ENCODE measurements at regions not wholly inside any gene's neighbourhood (a gene's known extent, or its start where the extent isn't known, plus 50 kb on each side); places are given as distances from the start of the nearest gene placed in this dataset.

DNA sequence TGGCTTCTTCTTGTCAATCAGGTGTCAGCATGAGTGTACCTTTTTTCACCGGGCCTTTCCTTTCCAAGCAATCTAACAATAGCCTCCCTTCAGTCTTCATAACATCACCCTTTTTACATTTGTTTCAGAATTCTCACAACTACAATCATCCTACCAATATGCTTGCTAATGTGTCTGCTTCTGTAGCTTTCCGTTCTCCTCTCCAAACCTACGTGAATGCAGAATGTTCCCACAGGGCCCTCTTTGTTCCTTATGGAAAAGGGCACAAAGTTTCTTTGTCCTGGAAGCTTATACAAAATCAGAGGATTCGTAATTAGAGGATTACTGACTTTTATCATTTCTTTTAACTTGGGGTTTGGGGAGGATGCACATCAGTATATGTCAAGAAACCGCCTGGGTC is 461.8 kb downstream of the CENPC start:
- H3K4me1 Mint-ChIP-seq, result no peaks in the 10 kb centered on the region
- H3K9me3 Mint-ChIP-seq, result no peaks in the 10 kb centered on the region
- DNase-seq (no peak), ATAC-seq (no peak)
- POLR2A ChIA-PET, result no interaction called here
- no peaks in the 10 kb centered on the region for H3K36me3 Mint-ChIP-seq
- H3K27me3 Mint-ChIP-seq, result peaks cover 0 to 2% (median 0%) of the 10 kb centered on the region in 5 donors
- no peak overlapping the region for H3K27ac Mint-ChIP-seq
- H3K4me3 Mint-ChIP-seq, result no peak overlapping the region

DNA sequence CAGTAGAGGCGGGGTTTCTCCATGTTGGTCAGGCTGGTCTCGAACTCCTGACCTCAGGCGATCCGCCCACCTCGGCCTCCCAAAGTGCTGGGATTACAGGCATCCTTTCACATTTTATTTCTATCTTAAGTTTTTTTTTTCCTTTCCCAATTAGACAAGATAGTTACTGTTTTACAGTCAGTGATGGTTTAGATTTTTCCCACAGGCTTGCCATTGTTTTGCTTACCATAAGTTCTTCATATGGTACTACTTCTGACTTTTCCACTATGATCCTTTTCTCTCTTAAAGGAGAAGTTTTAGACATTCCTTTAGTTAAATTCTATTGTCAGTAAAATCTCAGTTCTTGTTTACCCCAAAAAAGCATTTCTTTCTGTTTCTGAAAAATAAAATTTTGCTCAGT is 462.6 kb downstream of the CENPC start:
- H3K27ac Mint-ChIP-seq, result no peak overlapping the region
- DNase-seq (no peak), ATAC-seq (no peak)
- H3K4me1 Mint-ChIP-seq, result no peaks in the 10 kb centered on the region
- H3K9me3 Mint-ChIP-seq, result no peaks in the 10 kb centered on the region
- H3K4me3 Mint-ChIP-seq, result no peak overlapping the region
- POLR2A ChIA-PET, result no interaction called here
- H3K27me3 Mint-ChIP-seq, result peaks cover 0 to 2% (median 0%) of the 10 kb centered on the region in 5 donors
- H3K36me3 Mint-ChIP-seq, result no peaks in the 10 kb centered on the region

DNA sequence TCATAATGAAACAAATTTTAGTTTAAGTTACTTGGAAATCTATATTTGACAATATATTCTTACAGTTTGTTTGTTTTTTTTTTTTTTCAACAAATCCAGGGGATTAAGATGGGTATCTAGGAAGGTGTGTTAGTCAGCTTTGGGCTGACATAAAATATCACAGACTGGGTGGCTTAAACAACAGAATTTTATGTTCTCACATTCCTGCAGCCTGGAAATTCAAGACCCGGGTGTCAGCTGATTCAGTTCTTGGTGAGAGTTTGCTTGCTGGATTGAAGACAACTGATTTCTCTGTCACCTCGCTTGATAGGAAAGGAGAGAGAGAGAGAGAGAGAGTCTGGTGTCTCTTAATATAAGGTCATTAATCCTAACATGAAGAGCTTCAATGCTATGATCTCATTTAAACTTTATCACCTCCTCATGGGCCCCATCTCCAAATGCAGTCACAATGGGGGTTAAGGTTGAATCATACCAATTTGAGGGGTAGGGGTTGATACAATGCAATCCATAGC is 465.2 kb downstream of the CENPC start:
- Mint-ChIP-seq H3K9me3 (no peaks in the 10 kb centered on the region), H3K27ac (no peak overlapping the region), H3K4me1 (no peaks in the 10 kb centered on the region), H3K4me3 (no peak overlapping the region), H3K27me3 (peaks cover 0 to 2% (median 0%) of the 10 kb centered on the region in 5 donors), H3K36me3 (no peaks in the 10 kb centered on the region)
- DNase-seq (no peak), ATAC-seq (no peak)
- POLR2A ChIA-PET, result no interaction called here

DNA sequence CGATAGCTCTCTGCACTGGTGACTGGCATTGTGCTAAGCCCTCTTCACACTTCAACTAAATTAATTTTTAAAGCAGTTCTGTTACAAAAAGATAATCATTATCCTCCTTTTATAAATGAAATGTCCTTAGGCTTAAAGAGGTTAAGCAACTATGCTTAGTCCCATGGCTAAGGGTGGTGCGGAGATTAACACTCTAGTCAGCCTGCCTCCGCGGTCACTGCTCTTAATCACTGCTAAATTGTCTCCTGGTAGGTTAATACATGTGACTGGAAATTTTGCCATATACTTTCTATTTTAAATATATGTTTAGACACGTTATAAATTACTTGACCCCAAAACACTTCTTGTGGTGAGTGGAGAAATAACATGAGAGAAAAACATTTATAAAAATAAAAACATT is 473.7 kb downstream of the CENPC start:
- Mint-ChIP-seq H3K4me3 (no peak overlapping the region), H3K36me3 (peaks cover 0 to 5% (median 0%) of the 10 kb centered on the region in 3 donors), H3K9me3 (peaks cover 0 to 10% (median 4%) of the 10 kb centered on the region in 9 donors), H3K4me1 (no peaks in the 10 kb centered on the region), H3K27ac (no peak overlapping the region), H3K27me3 (peaks cover 0 to 8% (median 1%) of the 10 kb centered on the region in 5 donors)
- ATAC-seq (no peak), DNase-seq (no peak)
- POLR2A ChIA-PET, result no interaction called here

DNA sequence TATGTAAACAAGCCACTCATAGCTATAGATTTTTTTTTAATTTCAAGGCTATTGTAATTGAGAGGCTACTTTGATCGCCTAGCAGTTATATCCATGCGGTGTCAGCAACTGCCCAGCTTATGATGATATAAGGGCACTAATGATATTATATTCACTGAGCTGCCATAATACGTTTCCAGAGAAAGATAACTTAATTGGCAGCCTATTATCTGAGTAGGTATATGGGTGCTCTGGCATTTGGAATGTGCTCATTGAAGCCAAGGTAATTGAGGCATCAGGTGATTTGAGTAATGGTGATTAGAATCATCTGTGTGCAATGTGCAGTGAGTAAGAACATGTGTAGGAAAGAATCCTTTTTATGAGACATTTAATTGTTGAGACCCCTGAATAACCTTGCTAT is 490.0 kb downstream of the CENPC start:
- DNase-seq (no peak), ATAC-seq (no peak)
- Mint-ChIP-seq H3K36me3 (no peaks in the 10 kb centered on the region), H3K27ac (no peak overlapping the region), H3K9me3 (peaks cover 0 to 4% (median 0%) of the 10 kb centered on the region in 9 donors), H3K27me3 (peaks cover 0 to 5% (median 0%) of the 10 kb centered on the region in 5 donors), H3K4me1 (no peaks in the 10 kb centered on the region), H3K4me3 (no peak overlapping the region)
- POLR2A ChIA-PET, result no interaction called here

DNA sequence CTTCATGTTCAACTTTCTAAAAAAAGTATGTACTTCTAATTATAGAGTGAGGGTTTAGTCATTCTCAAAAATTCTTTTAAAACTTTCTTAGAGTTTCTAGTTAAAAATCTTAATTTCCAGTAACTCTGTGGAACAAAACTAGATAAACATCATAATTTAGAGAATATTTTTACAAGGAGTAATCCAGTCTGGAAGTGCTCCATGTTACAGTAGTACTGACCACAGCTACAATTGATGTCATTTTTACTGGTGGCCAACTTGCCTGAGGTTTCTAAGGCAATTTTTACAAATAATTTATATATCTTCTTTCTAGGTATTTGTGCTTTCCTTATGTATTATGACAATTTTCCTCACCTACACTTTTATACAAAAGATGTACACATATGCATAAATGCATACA is 490.4 kb downstream of the CENPC start:
- no peaks in the 10 kb centered on the region for H3K36me3 Mint-ChIP-seq

DNA sequence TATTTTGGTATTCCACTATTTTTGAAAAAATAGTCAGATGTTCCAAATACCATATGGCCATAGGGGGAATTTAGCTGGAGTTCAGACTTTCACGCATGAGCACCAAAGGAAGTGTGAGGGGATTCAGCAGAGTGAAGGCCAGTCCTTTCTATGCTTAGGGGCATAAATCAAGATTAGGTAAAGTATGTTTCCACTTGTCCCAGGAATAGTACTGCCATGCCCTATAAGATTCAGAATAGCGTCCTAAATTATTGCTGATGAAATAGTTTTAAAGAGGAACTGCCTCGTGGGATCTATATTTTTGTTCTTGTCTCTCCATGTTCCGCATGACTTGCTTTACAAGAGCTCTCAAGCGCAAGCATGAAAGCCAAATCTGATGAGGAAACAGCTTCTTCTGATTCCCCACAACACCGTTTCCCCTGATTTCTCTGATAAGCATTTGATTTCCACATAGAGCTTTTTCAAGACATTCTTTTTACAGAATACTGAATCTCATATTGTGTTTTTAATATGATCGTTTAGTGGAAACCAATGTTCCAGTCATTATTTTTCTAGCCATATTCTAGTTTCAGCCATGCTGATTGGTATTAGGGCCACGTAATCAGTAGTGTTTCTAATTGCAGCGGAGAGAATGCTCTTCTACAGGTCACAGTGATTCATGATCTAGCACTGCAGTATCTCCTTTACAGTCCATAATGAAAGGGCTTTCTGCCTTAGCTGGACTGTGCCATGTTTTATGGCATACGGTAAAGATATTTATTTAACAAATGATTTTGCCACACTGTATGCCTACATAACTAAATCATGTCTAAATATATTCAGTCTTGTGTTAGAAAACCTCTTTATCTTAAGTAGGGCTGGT is 492.3 kb downstream of the CENPC start:
- DNase-seq, result no peak
- Mint-ChIP-seq H3K4me3 (no peak overlapping the region), H3K4me1 (no peaks in the 10 kb centered on the region), H3K27me3 (peaks cover 0 to 5% (median 0%) of the 10 kb centered on the region in 5 donors), H3K36me3 (no peaks in the 10 kb centered on the region), H3K27ac (no peak overlapping the region), H3K9me3 (peaks cover 0 to 10% (median 0%) of the 10 kb centered on the region in 9 donors)
- no peak for ATAC-seq
- POLR2A ChIA-PET, result no interaction called here

More for the DNA sequence above, 490.4 kb downstream of the CENPC start:
- ATAC-seq (no peak), DNase-seq (no peak)
- Mint-ChIP-seq H3K27me3 (peaks cover 0 to 5% (median 0%) of the 10 kb centered on the region in 5 donors), H3K9me3 (peaks cover 0 to 7% (median 0%) of the 10 kb centered on the region in 9 donors), H3K4me3 (no peak overlapping the region), H3K4me1 (no peaks in the 10 kb centered on the region), H3K27ac (no peak overlapping the region)
- POLR2A ChIA-PET, result no interaction called here

DNA sequence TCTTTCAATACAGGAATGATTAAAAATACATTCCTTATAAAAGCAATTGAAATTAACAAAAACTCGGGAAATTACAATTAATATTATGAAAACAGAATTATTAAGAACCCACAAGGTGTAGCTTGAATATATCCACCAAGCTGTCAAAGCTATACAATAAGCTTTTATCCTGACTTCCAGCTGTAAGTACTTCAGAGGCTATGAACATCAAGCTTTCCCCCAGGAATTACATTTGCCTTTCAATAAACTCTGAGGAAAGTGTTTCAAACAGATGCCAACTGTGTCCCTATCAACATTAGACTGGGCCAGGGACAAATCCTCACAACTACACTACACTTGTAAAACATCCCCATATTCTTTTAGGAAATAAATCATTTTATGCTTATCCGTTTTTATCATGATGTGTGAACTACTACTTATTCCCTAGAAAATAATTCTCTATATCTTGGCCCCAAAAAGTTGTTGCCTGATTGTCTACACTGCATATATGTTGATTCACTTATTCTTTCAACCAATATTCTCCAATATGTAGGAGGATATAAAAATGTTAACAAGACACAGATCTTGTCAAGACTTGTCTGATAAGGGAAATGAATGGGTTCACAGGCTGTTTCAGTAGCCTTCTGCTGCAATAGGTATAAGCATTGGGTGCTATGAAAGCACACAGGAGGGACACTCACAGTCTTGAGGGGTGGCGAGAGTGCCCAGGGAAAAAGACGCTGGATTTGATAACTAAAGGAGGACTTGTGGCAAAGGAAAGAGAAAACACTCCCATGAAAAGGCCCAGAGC is 494.1 kb downstream of the CENPC start:
- Mint-ChIP-seq H3K4me1 (no peaks in the 10 kb centered on the region), H3K36me3 (no peaks in the 10 kb centered on the region), H3K27ac (no peak overlapping the region), H3K4me3 (no peak overlapping the region), H3K27me3 (peaks cover 0 to 5% (median 0%) of the 10 kb centered on the region in 5 donors), H3K9me3 (peaks cover 0 to 10% (median 0%) of the 10 kb centered on the region in 9 donors)
- ATAC-seq (no peak), DNase-seq (no peak)
- POLR2A ChIA-PET, result no interaction called here

DNA sequence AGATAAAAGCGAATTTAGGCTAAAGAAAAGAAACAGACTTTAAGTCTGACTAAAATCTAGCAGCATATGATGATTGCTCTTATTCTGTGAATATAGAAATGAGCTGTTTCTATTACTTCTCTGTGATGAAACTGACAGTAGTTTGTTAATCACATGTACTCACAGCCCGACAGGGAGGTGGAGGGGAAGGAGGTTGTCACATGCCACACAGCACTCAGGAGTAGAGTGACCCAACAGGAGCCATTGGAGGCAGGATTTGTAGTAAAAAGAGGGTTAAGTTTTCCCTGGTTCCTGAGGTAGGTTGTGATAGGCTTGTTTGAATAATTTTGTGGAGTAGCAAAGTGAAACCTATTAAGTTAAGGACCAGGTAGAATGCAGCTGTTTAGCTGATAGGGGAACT is 495.9 kb downstream of the CENPC start:
- Mint-ChIP-seq H3K9me3 (peaks cover 0 to 10% (median 0%) of the 10 kb centered on the region in 9 donors), H3K4me3 (no peak overlapping the region), H3K27me3 (peaks cover 0 to 5% (median 0%) of the 10 kb centered on the region in 5 donors), H3K36me3 (no peaks in the 10 kb centered on the region), H3K27ac (no peak overlapping the region), H3K4me1 (no peaks in the 10 kb centered on the region)
- no peak for DNase-seq
- POLR2A ChIA-PET, result no interaction called here
- no peak for ATAC-seq

DNA sequence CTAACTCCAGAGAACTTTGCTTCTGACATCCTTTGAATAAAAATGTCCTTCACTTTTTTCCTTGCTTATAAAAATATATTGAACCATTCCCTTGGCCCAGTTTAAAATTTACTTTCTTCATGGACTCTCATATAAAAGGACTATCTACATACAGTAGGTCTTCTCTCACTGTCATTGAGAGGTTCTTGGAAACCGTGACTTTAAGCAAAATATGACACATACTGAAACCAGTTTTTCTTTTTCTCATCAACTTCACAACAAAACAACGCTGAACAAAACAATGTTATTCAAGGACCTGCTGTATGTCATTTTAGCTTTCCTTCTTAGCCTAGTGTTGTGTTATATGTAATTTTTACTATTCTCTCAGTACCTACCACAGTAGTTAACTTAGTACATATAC is 496.8 kb downstream of the CENPC start:
- no peaks in the 10 kb centered on the region for H3K36me3 Mint-ChIP-seq
- H3K9me3 Mint-ChIP-seq, result peaks cover 0 to 10% (median 0%) of the 10 kb centered on the region in 9 donors
- H3K27me3 Mint-ChIP-seq, result peaks cover 0 to 5% (median 0%) of the 10 kb centered on the region in 5 donors
- ATAC-seq, result no peak
- POLR2A ChIA-PET, result no interaction called here
- H3K4me3 Mint-ChIP-seq, result no peak overlapping the region
- H3K4me1 Mint-ChIP-seq, result no peaks in the 10 kb centered on the region
- no peak for DNase-seq
- H3K27ac Mint-ChIP-seq, result no peak overlapping the region

DNA sequence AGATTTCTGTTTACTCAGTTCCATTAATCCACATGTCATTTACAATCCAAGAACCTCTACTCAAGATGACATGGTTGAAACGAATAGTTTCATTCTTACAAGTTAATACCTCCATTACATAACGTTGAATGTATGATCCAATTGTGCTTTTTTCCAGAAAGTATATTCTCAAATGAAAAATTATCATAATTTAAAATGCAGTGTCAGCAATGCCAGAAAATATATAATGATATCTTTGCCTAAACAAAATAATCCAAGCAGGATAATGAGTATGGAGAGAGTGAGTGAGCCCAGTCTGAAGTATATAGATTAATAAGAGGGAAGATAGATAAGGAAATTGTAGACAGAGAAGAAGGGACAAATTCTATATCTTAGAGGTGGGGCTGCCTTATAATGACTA is 505.0 kb downstream of the CENPC start:
- H3K27me3 Mint-ChIP-seq, result peaks cover 0 to 2% (median 0%) of the 10 kb centered on the region in 5 donors
- POLR2A ChIA-PET, result no interaction called here
- no peaks in the 10 kb centered on the region for H3K36me3 Mint-ChIP-seq
- H3K4me1 Mint-ChIP-seq, result no peaks in the 10 kb centered on the region
- DNase-seq, result no peak
- no peak overlapping the region for H3K4me3 Mint-ChIP-seq
- ATAC-seq, result no peak
- H3K27ac Mint-ChIP-seq, result no peak overlapping the region
- H3K9me3 Mint-ChIP-seq, result peaks cover 0 to 16% (median 3%) of the 10 kb centered on the region in 9 donors

DNA sequence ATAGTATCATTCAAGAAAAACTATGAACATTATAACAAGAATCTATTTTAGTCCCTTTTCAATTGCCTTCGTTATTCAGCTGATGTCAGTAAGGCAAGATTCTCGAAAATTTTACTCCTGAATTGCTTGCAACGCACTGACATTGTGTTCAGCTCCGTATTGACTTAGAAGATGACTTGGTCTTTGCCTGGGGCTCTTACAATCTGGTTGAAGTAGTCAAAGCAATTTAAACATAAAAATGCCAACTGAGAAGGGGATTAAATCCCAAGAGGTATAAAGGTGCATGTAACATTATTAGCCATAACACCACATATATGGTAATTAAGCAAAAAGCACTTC is 507.1 kb downstream of the CENPC start:
- no peaks in the 10 kb centered on the region for H3K4me1 Mint-ChIP-seq
- no peak overlapping the region for H3K27ac Mint-ChIP-seq
- H3K27me3 Mint-ChIP-seq, result peaks cover 0 to 2% (median 0%) of the 10 kb centered on the region in 5 donors
- peaks cover 0 to 16% (median 6%) of the 10 kb centered on the region in 9 donors for H3K9me3 Mint-ChIP-seq
- no peaks in the 10 kb centered on the region for H3K36me3 Mint-ChIP-seq
- ATAC-seq (no peak), DNase-seq (no peak)
- H3K4me3 Mint-ChIP-seq, result no peak overlapping the region
- POLR2A ChIA-PET, result no interaction called here

DNA sequence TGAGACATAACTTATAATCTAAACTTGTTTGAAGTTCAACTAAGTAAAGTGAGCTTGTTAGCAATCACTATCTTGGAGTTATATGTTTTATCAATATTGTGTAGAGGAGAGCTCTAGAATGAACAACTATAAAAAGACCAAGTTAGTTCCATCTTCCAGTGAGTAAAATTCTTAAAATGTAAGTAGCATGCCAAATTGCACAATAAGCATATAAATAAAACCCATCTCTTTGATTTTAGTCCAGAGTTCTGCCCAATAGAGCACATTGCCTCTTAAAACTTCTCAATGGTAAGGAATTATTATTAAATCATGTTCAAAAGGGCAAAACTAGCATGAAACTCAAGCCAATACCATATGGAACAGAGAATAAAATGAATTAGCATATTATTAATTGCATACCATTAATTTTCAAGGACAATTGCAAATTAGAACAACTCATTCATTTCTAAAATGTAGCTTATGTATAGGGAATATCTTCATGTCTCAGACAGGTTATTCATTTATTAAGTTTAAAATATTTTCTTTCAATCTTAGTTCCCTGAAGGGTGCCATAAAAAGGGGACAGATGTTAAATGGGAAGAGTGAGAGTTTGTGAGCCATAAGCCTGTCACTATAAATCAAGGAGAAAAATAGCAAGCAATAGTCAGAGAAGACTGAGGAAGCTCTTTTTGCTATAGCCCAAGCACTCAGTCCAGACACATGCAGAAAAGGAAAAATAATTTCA is 507.6 kb downstream of the CENPC start:
- Mint-ChIP-seq H3K4me3 (no peak overlapping the region), H3K27ac (no peak overlapping the region), H3K27me3 (peaks cover 0 to 2% (median 0%) of the 10 kb centered on the region in 5 donors), H3K4me1 (no peaks in the 10 kb centered on the region), H3K36me3 (no peaks in the 10 kb centered on the region), H3K9me3 (peaks cover 0 to 18% (median 6%) of the 10 kb centered on the region in 9 donors)
- POLR2A ChIA-PET, result no interaction called here
- DNase-seq (no peak), ATAC-seq (no peak)

Measured in naive thymus-derived CD8-positive, alpha-beta T cell (primary cell).